ENCODE measurements at regions not wholly inside any gene's neighbourhood (a gene's known extent, or its start where the extent isn't known, plus 50 kb on each side); places are given as distances from the start of the nearest gene placed in this dataset.

DNA sequence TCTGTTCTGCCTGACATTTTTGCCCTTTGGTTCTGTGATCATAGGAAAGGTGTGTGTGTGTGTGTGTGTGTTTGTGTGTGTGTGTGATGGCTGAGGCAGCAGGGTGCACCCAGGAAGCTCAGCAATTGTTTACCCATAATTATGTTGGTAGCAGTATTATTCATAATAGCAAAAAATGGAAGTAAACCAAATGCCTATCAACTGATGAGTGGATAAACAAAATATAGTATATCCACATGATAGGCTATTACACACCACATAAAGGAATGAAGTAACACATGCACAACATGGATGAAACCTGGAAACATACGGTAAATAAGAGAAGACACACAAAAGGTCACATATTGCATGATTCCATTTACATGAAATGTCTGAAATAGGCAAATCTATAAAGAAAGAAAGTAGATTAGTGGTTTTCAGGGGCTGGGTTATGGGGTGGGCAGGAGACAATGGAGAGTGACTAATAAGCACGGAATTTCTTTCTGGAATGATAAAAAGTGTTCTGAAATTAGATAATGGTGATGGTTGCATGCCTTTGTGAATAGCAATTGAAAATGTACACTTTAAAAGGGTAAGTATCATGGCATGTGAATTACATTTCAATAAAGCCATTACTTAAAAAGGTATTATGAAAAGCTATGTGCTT is 167.2 kb downstream of the POLR2M start:
- no peaks in the 10 kb centered on the region for H3K27me3 ChIP-seq (ENCODE audit: insufficient read depth, low read depth, low read length)
- TF ChIP-seq, protein P1, sequence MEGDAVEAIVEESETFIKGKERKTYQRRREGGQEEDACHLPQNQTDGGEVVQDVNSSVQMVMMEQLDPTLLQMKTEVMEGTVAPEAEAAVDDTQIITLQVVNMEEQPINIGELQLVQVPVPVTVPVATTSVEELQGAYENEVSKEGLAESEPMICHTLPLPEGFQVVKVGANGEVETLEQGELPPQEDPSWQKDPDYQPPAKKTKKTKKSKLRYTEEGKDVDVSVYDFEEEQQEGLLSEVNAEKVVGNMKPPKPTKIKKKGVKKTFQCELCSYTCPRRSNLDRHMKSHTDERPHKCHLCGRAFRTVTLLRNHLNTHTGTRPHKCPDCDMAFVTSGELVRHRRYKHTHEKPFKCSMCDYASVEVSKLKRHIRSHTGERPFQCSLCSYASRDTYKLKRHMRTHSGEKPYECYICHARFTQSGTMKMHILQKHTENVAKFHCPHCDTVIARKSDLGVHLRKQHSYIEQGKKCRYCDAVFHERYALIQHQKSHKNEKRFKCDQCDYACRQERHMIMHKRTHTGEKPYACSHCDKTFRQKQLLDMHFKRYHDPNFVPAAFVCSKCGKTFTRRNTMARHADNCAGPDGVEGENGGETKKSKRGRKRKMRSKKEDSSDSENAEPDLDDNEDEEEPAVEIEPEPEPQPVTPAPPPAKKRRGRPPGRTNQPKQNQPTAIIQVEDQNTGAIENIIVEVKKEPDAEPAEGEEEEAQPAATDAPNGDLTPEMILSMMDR (IDR thresholded peaks at IDR 0.05; ENCODE audit: poor library complexity, severe bottlenecking) = no peak
- TF ChIP-seq POLR2AphosphoS5 (IDR thresholded peaks at IDR 0.05) (no peak), RAD21 (conservative IDR thresholded peaks at IDR 0.05) (no peak), TAF1 (IDR thresholded peaks at IDR 0.05; ENCODE audit: low read depth) (no peak), SMC3 (conservative IDR thresholded peaks at IDR 0.05; ENCODE audit: poor library complexity) (no peak)
- no peak overlapping the region for H2AFZ ChIP-seq (ENCODE audit: low read depth, low read length)
- H3K9me2 ChIP-seq (ENCODE audit: insufficient read depth, low read length) = no peaks in the 10 kb centered on the region
- H3K36me3 ChIP-seq (ENCODE audit: insufficient read depth, low read length) = no peaks in the 10 kb centered on the region
- no peaks in the 10 kb centered on the region for H3F3A ChIP-seq (ENCODE audit: insufficient read depth, low read length, poor library complexity, severe bottlenecking)
- H3K4me3 ChIP-seq (ENCODE audit: low read length) = no peak overlapping the region
- H3K27ac ChIP-seq (ENCODE audit: low read length) = no peak overlapping the region
- no peaks in the 10 kb centered on the region for H4K20me1 ChIP-seq (ENCODE audit: insufficient read depth)
- no peak overlapping the region for H3K9ac ChIP-seq (ENCODE audit: low read length)
- H3K79me2 ChIP-seq (replicated peaks; ENCODE audit: insufficient read depth, low read length) = no peaks in the 10 kb centered on the region
- H3K4me2 ChIP-seq (ENCODE audit: low read length) = no peak overlapping the region
- no peaks in the 10 kb centered on the region for H3K9me3 ChIP-seq (ENCODE audit: low read length)

DNA sequence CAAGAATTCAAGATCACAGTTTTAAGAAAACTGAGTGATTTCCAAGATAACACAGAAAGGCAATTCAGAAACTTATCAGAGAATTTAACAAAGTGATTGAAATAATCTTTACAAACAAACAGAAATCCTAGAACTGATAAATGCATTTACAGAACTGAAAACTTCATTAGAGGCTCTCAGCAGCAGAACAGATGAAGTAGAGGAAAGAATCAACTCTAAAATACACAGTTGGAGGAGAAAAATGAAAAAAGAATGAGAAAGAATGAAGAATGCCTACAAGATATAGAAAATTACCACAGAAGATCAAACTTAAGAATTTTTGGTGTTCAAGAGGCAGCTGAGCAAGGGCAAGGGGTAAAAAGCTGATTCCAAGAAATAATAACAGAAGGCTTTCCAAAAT is 168.8 kb downstream of the POLR2M start:
- H3K9me2 ChIP-seq (ENCODE audit: insufficient read depth, low read length) = no peaks in the 10 kb centered on the region
- no peak overlapping the region for H3K27ac ChIP-seq (ENCODE audit: low read length)
- H3F3A ChIP-seq (ENCODE audit: insufficient read depth, low read length, poor library complexity, severe bottlenecking) = no peaks in the 10 kb centered on the region
- H3K9ac ChIP-seq (ENCODE audit: low read length) = no peak overlapping the region
- no peak overlapping the region for H3K4me3 ChIP-seq (ENCODE audit: low read length)
- H3K9me3 ChIP-seq (ENCODE audit: low read length) = no peaks in the 10 kb centered on the region
- no peak overlapping the region for H2AFZ ChIP-seq (ENCODE audit: low read depth, low read length)
- no peak overlapping the region for H3K4me2 ChIP-seq (ENCODE audit: low read length)
- H3K27me3 ChIP-seq (ENCODE audit: insufficient read depth, low read depth, low read length) = no peaks in the 10 kb centered on the region
- TF ChIP-seq, protein P1 (IDR thresholded peaks at IDR 0.05; ENCODE audit: poor library complexity, severe bottlenecking) = no peak
- TF ChIP-seq EZH2 (IDR thresholded peaks at IDR 0.05; ENCODE audit: borderline replicate concordance, insufficient read depth, low read length, poor library complexity, severe bottlenecking) (no peak), SMC3 (conservative IDR thresholded peaks at IDR 0.05; ENCODE audit: poor library complexity) (no peak), TAF1 (IDR thresholded peaks at IDR 0.05; ENCODE audit: low read depth) (no peak), EP300 (conservative IDR thresholded peaks at IDR 0.05; ENCODE audit: poor library complexity, severe bottlenecking) (no peak), RAD21 (conservative IDR thresholded peaks at IDR 0.05) (no peak), POLR2AphosphoS5 (IDR thresholded peaks at IDR 0.05) (no peak), MXI1 (conservative IDR thresholded peaks at IDR 0.05; ENCODE audit: poor library complexity, severe bottlenecking) (no peak)
- TF ChIP-seq, protein P2, sequence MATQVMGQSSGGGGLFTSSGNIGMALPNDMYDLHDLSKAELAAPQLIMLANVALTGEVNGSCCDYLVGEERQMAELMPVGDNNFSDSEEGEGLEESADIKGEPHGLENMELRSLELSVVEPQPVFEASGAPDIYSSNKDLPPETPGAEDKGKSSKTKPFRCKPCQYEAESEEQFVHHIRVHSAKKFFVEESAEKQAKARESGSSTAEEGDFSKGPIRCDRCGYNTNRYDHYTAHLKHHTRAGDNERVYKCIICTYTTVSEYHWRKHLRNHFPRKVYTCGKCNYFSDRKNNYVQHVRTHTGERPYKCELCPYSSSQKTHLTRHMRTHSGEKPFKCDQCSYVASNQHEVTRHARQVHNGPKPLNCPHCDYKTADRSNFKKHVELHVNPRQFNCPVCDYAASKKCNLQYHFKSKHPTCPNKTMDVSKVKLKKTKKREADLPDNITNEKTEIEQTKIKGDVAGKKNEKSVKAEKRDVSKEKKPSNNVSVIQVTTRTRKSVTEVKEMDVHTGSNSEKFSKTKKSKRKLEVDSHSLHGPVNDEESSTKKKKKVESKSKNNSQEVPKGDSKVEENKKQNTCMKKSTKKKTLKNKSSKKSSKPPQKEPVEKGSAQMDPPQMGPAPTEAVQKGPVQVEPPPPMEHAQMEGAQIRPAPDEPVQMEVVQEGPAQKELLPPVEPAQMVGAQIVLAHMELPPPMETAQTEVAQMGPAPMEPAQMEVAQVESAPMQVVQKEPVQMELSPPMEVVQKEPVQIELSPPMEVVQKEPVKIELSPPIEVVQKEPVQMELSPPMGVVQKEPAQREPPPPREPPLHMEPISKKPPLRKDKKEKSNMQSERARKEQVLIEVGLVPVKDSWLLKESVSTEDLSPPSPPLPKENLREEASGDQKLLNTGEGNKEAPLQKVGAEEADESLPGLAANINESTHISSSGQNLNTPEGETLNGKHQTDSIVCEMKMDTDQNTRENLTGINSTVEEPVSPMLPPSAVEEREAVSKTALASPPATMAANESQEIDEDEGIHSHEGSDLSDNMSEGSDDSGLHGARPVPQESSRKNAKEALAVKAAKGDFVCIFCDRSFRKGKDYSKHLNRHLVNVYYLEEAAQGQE (IDR thresholded peaks at IDR 0.05; ENCODE audit: borderline replicate concordance) = no peak
- H4K20me1 ChIP-seq (ENCODE audit: insufficient read depth) = no peaks in the 10 kb centered on the region
- H3K36me3 ChIP-seq (ENCODE audit: insufficient read depth, low read length) = no peaks in the 10 kb centered on the region
- H3K79me2 ChIP-seq (replicated peaks; ENCODE audit: insufficient read depth, low read length) = no peaks in the 10 kb centered on the region
